SK-N-SH (cell line): ENCODE measurements at regions not wholly inside any gene's neighbourhood (a gene's known extent, or its start where the extent isn't known, plus 50 kb on each side); places are given as distances from the start of the nearest gene placed in this dataset.

Source experiments
- ELF1 ChIP-seq: IDR thresholded peaks from 2 replicates; pipeline ENCODE4 v1.4.0; 2012
- FOXM1 ChIP-seq: IDR thresholded peaks from 2 replicates; pipeline ENCODE4 v1.4.0; 2012; ENCODE audit warnings: low read depth, mild to moderate bottlenecking
- NFIC ChIP-seq: IDR thresholded peaks from 2 replicates; pipeline ENCODE4 v1.4.0; 2012; ENCODE audit warnings: borderline replicate concordance
- NRF1 ChIP-seq: IDR thresholded peaks from 2 replicates; pipeline ENCODE4 v1.6.1; 2012; ENCODE audit warnings: low read depth, mild to moderate bottlenecking, low read length
- POLR2AphosphoS5 ChIP-seq: IDR thresholded peaks from 2 replicates; pipeline ENCODE4 v1.6.1; 2012; ENCODE audit warnings: low read depth, low read length
- RAD21 ChIP-seq: IDR thresholded peaks from 2 replicates; pipeline ENCODE4 v1.6.1; 2012; ENCODE audit warnings: mild to moderate bottlenecking, low read length
- REST ChIP-seq: IDR thresholded peaks from 2 replicates; pipeline ENCODE4 v1.6.1; 2012; ENCODE audit warnings: mild to moderate bottlenecking, low read depth, low read length, moderate library complexity
- SIN3A ChIP-seq: IDR thresholded peaks from 2 replicates; pipeline ENCODE4 v1.6.1; 2012; ENCODE audit warnings: low read depth, mild to moderate bottlenecking, low read length, moderate library complexity, borderline replicate concordance
- SMC3 ChIP-seq: IDR thresholded peaks from 2 replicates; pipeline ENCODE4 v1.6.1; 2012; ENCODE audit warnings: low read depth, low read length, improper control_type of control experiment
- TAF1 ChIP-seq: IDR thresholded peaks from 2 replicates; pipeline ENCODE4 v1.6.1; 2012; ENCODE audit warnings: low read depth, mild to moderate bottlenecking, low read length, moderate library complexity, borderline replicate concordance
- TF ChIP-seq, protein P1 (sequence below): fragments of 150-350 bp; IDR thresholded peaks from 2 replicates; pipeline ENCODE4 v1.6.1; 2016; ENCODE audit warnings: mild to moderate bottlenecking, low read depth, low read length
- TF ChIP-seq, protein P2 (sequence below): fragments of 200-600 bp; sonication (generic); IDR thresholded peaks from 2 replicates; pipeline ENCODE4 v1.6.1; 2017; ENCODE audit warnings: antibody characterized with exemption, mild to moderate bottlenecking, moderate library complexity
- TF ChIP-seq, protein P3 (sequence below): IDR thresholded peaks from 2 replicates; pipeline ENCODE4 v1.4.0; 2012; ENCODE audit warnings: low read depth
- TF ChIP-seq, protein P4 (sequence below): IDR thresholded peaks from 2 replicates; pipeline ENCODE4 v1.4.0; 2012; ENCODE audit warnings: low read depth, borderline replicate concordance

GRCh38 chr5:53240661-53241060, 131.1 kb upstream of the MOCS2 start:
- TF ChIP-seq RAD21 (no peak), NFIC (no peak), TAF1 (no peak), REST (no peak), ELF1 (no peak), NRF1 (no peak), FOXM1 (no peak), SMC3 (no peak), POLR2AphosphoS5 (no peak), SIN3A (no peak)
- TF ChIP-seq, protein P1, sequence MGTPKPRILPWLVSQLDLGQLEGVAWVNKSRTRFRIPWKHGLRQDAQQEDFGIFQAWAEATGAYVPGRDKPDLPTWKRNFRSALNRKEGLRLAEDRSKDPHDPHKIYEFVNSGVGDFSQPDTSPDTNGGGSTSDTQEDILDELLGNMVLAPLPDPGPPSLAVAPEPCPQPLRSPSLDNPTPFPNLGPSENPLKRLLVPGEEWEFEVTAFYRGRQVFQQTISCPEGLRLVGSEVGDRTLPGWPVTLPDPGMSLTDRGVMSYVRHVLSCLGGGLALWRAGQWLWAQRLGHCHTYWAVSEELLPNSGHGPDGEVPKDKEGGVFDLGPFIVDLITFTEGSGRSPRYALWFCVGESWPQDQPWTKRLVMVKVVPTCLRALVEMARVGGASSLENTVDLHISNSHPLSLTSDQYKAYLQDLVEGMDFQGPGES, result no peak
- TF ChIP-seq, protein P2, sequence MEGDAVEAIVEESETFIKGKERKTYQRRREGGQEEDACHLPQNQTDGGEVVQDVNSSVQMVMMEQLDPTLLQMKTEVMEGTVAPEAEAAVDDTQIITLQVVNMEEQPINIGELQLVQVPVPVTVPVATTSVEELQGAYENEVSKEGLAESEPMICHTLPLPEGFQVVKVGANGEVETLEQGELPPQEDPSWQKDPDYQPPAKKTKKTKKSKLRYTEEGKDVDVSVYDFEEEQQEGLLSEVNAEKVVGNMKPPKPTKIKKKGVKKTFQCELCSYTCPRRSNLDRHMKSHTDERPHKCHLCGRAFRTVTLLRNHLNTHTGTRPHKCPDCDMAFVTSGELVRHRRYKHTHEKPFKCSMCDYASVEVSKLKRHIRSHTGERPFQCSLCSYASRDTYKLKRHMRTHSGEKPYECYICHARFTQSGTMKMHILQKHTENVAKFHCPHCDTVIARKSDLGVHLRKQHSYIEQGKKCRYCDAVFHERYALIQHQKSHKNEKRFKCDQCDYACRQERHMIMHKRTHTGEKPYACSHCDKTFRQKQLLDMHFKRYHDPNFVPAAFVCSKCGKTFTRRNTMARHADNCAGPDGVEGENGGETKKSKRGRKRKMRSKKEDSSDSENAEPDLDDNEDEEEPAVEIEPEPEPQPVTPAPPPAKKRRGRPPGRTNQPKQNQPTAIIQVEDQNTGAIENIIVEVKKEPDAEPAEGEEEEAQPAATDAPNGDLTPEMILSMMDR, result no peak
- TF ChIP-seq, protein P3, sequence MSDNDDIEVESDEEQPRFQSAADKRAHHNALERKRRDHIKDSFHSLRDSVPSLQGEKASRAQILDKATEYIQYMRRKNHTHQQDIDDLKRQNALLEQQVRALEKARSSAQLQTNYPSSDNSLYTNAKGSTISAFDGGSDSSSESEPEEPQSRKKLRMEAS, result no peak
- TF ChIP-seq, protein P4, sequence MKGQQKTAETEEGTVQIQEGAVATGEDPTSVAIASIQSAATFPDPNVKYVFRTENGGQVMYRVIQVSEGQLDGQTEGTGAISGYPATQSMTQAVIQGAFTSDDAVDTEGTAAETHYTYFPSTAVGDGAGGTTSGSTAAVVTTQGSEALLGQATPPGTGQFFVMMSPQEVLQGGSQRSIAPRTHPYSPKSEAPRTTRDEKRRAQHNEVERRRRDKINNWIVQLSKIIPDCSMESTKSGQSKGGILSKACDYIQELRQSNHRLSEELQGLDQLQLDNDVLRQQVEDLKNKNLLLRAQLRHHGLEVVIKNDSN, result no peak
